Dedifferentiated amniotic fluid mesenchymal stem cell (primary cell): ENCODE measurements at regions not wholly inside any gene's neighbourhood (a gene's known extent, or its start where the extent isn't known, plus 50 kb on each side); places are given as distances from the start of the nearest gene placed in this dataset.

ENCODE experiments used
- DNase-seq: peaks from one replicate; pipeline ENCODE4 v3.0.0-alpha.2; 2016; ENCODE audit errors: extremely low spot score

- DNase-seq: no peak
Measured at GRCh38 chr2:204177977-204178522, 241.5 kb downstream of the ICOS start.

- DNase-seq: no peak
Measured at GRCh38 chr2:204180649-204181048, 244.1 kb downstream of the ICOS start.

- DNase-seq: no peak
Measured at GRCh38 chr2:204183608-204184007, 247.0 kb downstream of the ICOS start.

- no peak for DNase-seq
Measured at GRCh38 chr2:204184226-204184625, 247.7 kb downstream of the ICOS start.

GRCh38 chr2:204187229-204188083 is 250.9 kb downstream of the ICOS start:
- no peak for DNase-seq

- no peak for DNase-seq
Measured at GRCh38 chr2:204191574-204191973, 255.0 kb downstream of the ICOS start.

- DNase-seq: no peak
Measured at GRCh38 chr2:204195498-204195897, 258.9 kb downstream of the ICOS start.

GRCh38 chr2:204197336-204198005 is 260.9 kb downstream of the ICOS start:
- no peak for DNase-seq

GRCh38 chr2:204199357-204199756 is 262.8 kb downstream of the ICOS start:
- DNase-seq: no peak

- DNase-seq: no peak
Measured at GRCh38 chr2:204201507-204201906, 264.9 kb downstream of the ICOS start.

GRCh38 chr2:204202253-204202652 is 265.7 kb downstream of the ICOS start:
- DNase-seq: no peak

GRCh38 chr2:204203704-204204103 is 267.1 kb downstream of the ICOS start:
- no peak for DNase-seq

GRCh38 chr2:204205082-204205481 is 268.5 kb downstream of the ICOS start:
- DNase-seq: no peak

- no peak for DNase-seq
Measured at GRCh38 chr2:204205538-204205937, 269.0 kb downstream of the ICOS start.

GRCh38 chr2:204207866-204208265 is 271.3 kb downstream of the ICOS start:
- no peak for DNase-seq

- no peak for DNase-seq
Measured at GRCh38 chr2:204213588-204213987, 277.0 kb downstream of the ICOS start.

- DNase-seq: no peak
Measured at GRCh38 chr2:204218040-204218439, 281.5 kb downstream of the ICOS start.

GRCh38 chr2:204219196-204219595 is 282.6 kb downstream of the ICOS start:
- DNase-seq: no peak

GRCh38 chr2:204220896-204221295 is 284.3 kb downstream of the ICOS start:
- no peak for DNase-seq

GRCh38 chr2:204223046-204223445 is 286.5 kb downstream of the ICOS start:
- DNase-seq: no peak

GRCh38 chr2:204223544-204223943 is 287.0 kb downstream of the ICOS start:
- DNase-seq: no peak

GRCh38 chr2:204225671-204226073 is 289.1 kb downstream of the ICOS start:
- DNase-seq: no peak

GRCh38 chr2:204226305-204226880 is 289.8 kb downstream of the ICOS start:
- DNase-seq: no peak
